Stimulated activated CD8-positive, alpha-beta memory T cell treated with anti-CD3 and anti-CD28 coated beads, Interleukin-7, amount 100 ng/mL, for 48 hours (primary cell): ENCODE measurements at regions not wholly inside any gene's neighbourhood (a gene's known extent, or its start where the extent isn't known, plus 50 kb on each side); places are given as distances from the start of the nearest gene placed in this dataset.

Source experiments
- DNase-seq, 2 donors: peaks; one replicate each; pipeline ENCODE4 v3.0.0-alpha.2; 2020; ENCODE audit warnings: low read depth in 1 of 2; ENCODE audit errors: extremely low read depth in 1 of 2

GRCh38 chr9:29717631-29718030, 2144.3 kb upstream of the C9orf72 start:
- DNase-seq: no peak

- DNase-seq: no peak
These were observed 2156.9 kb upstream of the C9orf72 start for GRCh38 chr9:29730163-29730562.

GRCh38 chr9:29740518-29740917, 2167.2 kb upstream of the C9orf72 start:
- no peak for DNase-seq

GRCh38 chr9:29741169-29741568, 2167.9 kb upstream of the C9orf72 start:
- DNase-seq: no peak

- DNase-seq: no peak
These were observed 2176.8 kb upstream of the C9orf72 start for GRCh38 chr9:29750062-29750461.

- no peak for DNase-seq
These were observed 2177.9 kb upstream of the C9orf72 start for GRCh38 chr9:29751226-29751625.

- no peak for DNase-seq
These were observed 2180.4 kb upstream of the C9orf72 start for GRCh38 chr9:29753638-29754037.

- DNase-seq: no peak
These were observed 2195.7 kb upstream of the C9orf72 start for GRCh38 chr9:29769019-29769418.

GRCh38 chr9:29773676-29774075, 2200.4 kb upstream of the C9orf72 start:
- DNase-seq: no peak

- no peak for DNase-seq
These were observed 2202.2 kb upstream of the C9orf72 start for GRCh38 chr9:29775491-29775890.

GRCh38 chr9:29778281-29778849, 2205.1 kb upstream of the C9orf72 start:
- DNase-seq: no peak

GRCh38 chr9:29793970-29794369, 2220.7 kb upstream of the C9orf72 start:
- no peak for DNase-seq

- DNase-seq: no peak
These were observed 2223.1 kb upstream of the C9orf72 start for GRCh38 chr9:29796291-29796952.

- no peak for DNase-seq
These were observed 2225.3 kb upstream of the C9orf72 start for GRCh38 chr9:29798599-29798998.

GRCh38 chr9:29799227-29799626, 2225.9 kb upstream of the C9orf72 start:
- no peak for DNase-seq

- no peak for DNase-seq
These were observed 2227.5 kb upstream of the C9orf72 start for GRCh38 chr9:29800821-29801220.

- DNase-seq: no peak
These were observed 2229.2 kb upstream of the C9orf72 start for GRCh38 chr9:29802454-29802853.

GRCh38 chr9:29806937-29807618, 2233.8 kb upstream of the C9orf72 start:
- DNase-seq: no peak

- no peak for DNase-seq
These were observed 2243.8 kb upstream of the C9orf72 start for GRCh38 chr9:29816954-29817703.

GRCh38 chr9:29822458-29822857, 2249.2 kb upstream of the C9orf72 start:
- DNase-seq: no peak

GRCh38 chr9:29826421-29826820, 2253.1 kb upstream of the C9orf72 start:
- no peak for DNase-seq

- DNase-seq: no peak
These were observed 2257.5 kb upstream of the C9orf72 start for GRCh38 chr9:29830821-29831220.
